ENCODE measurements at regions not wholly inside any gene's neighbourhood (a gene's known extent, or its start where the extent isn't known, plus 50 kb on each side); places are given as distances from the start of the nearest gene placed in this dataset.

- FAIRE-seq (no peak), ATAC-seq (no peak), DNase-seq (no peak)
- Histone ChIP-seq H3K36me3 (no peaks in the 10 kb centered on the region), H3K9me3 (no peaks in the 10 kb centered on the region), H3K27ac (no peak overlapping the region), H3K4me1 (no peaks in the 10 kb centered on the region), H3K27me3 (no peaks in the 10 kb centered on the region), H3K4me3 (no peak overlapping the region)
- no peak for TF ChIP-seq CTCF (IDR thresholded peaks at IDR 0.05)
- intact Hi-C loops (cut with DNase I), result no loop called here
- WGBS, 2 donors, result 72 to 82% methylated on average over 7 of the region's 7 CpGs
Observed at GRCh38 chr11:128310676-128311445, 276.5 kb downstream of the ETS1 start.

GRCh38 chr11:128310005-128310404, 277.4 kb downstream of the ETS1 start:
- Histone ChIP-seq H3K9me3 (no peaks in the 10 kb centered on the region), H3K36me3 (no peaks in the 10 kb centered on the region), H3K4me3 (no peak overlapping the region), H3K4me1 (no peaks in the 10 kb centered on the region), H3K27me3 (no peaks in the 10 kb centered on the region), H3K27ac (no peak overlapping the region)
- DNase-seq (no peak), FAIRE-seq (no peak), ATAC-seq (no peak)
- 85 to 96% methylated on average over 3 of the region's 3 CpGs for WGBS, 2 donors
- intact Hi-C loops (cut with DNase I), result no loop called here
- TF ChIP-seq CTCF (IDR thresholded peaks at IDR 0.05), result no peak

GRCh38 chr11:128308794-128309193, 278.6 kb downstream of the ETS1 start:
- DNase-seq, result no peak
- no peak for TF ChIP-seq CTCF (IDR thresholded peaks at IDR 0.05)
- no peak overlapping the region for H3K4me3 ChIP-seq
- no peaks in the 10 kb centered on the region for H3K27me3 ChIP-seq
- no peak for FAIRE-seq
- ATAC-seq, result no peak
- no peak overlapping the region for H3K27ac ChIP-seq
- 79 to 80% methylated on average over 3 of the region's 3 CpGs for WGBS, 2 donors
- H3K4me1 ChIP-seq, result no peaks in the 10 kb centered on the region
- intact Hi-C loops (cut with DNase I), result no loop called here
- H3K36me3 ChIP-seq, result no peaks in the 10 kb centered on the region
- no peaks in the 10 kb centered on the region for H3K9me3 ChIP-seq

GRCh38 chr11:128305588-128305987, 281.8 kb downstream of the ETS1 start:
- intact Hi-C loops (cut with DNase I), result no loop called here
- Histone ChIP-seq H3K4me3 (no peak overlapping the region), H3K27me3 (no peaks in the 10 kb centered on the region), H3K4me1 (no peaks in the 10 kb centered on the region), H3K27ac (no peak overlapping the region), H3K9me3 (no peaks in the 10 kb centered on the region), H3K36me3 (no peaks in the 10 kb centered on the region)
- 96 to 100% methylated on average over 1 of the region's 1 CpG for WGBS, 2 donors
- ATAC-seq, result no peak
- FAIRE-seq, result no peak
- no peak for DNase-seq
- TF ChIP-seq CTCF (IDR thresholded peaks at IDR 0.05), result no peak

DNA sequence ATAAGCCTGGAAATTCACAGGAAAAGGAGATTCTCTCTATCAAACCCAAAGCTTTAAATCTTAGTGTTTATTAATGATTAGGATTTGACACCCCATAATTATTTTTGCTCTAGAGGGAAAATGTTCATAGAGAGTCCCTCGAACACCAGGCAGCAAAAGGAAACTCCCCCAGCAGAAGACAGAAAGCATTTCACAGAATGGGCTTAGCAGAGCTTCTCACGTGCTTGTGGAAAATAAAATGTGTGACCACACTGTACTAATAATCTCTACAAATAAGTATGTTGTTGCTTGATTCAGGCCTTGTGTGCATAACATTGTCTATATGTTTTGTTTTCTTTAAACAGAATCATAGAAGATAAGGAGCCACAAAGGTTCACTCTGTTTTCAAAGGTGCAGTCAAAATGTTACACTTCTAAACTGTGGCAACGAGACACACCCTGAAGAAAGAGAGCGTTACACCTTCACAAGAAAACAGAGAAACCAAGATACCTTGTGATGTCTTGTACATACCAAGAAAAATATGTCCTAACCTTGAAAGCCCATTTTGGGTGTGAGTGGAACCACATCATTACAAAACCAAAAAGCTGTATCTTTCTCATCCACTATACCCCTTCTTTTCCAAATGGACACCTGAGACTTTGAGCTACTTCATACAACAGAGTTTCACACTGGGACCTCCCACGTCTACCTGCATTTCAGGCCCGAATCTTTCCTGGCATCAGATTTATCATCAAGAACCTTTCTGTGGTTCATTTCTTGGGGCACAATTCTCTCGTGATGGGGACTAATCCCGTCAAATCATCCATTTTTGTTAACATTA, 282.5 kb downstream of the ETS1 start:
- Histone ChIP-seq H3K27ac (no peak overlapping the region), H3K27me3 (no peaks in the 10 kb centered on the region), H3K4me1 (no peaks in the 10 kb centered on the region), H3K36me3 (no peaks in the 10 kb centered on the region), H3K4me3 (no peak overlapping the region), H3K9me3 (no peaks in the 10 kb centered on the region)
- ATAC-seq, result no peak
- no peak for TF ChIP-seq CTCF (IDR thresholded peaks at IDR 0.05)
- no peak for DNase-seq
- FAIRE-seq, result no peak
- 76 to 85% methylated on average over 8 of the region's 8 CpGs for WGBS, 2 donors
- intact Hi-C loops (cut with DNase I), result no loop called here

All from pancreas (tissue), 10 donors.